DOHH2 (cell line): ENCODE measurements at regions not wholly inside any gene's neighbourhood (a gene's known extent, or its start where the extent isn't known, plus 50 kb on each side); places are given as distances from the start of the nearest gene placed in this dataset.

Source experiments
- H3F3A ChIP-seq: fragments of 200-600 bp; sonication (generic), shearing (Covaris generic); 2 replicates; pipeline ENCODE4 v1.6.0; 2016; ENCODE audit warnings: antibody characterized with exemption, mild to moderate bottlenecking; ENCODE audit not compliant: control insufficient read depth, insufficient read depth
- H3K27ac ChIP-seq: fragments of 200-600 bp; sonication (generic); 2 replicates; pipeline ENCODE4 v1.5.1; 2014; ENCODE audit warnings: low read depth, mild to moderate bottlenecking, low read length, moderate library complexity
- H3K27me3 ChIP-seq: fragments of 200-600 bp; sonication (generic); 2 replicates; pipeline ENCODE4 v1.6.1; 2014; ENCODE audit warnings: mild to moderate bottlenecking, low read length, mixed read lengths; ENCODE audit not compliant: control insufficient read depth
- H3K36me3 ChIP-seq: fragments of 200-600 bp; sonication (generic); 2 replicates; pipeline ENCODE4 v1.6.1; 2014; ENCODE audit warnings: mild to moderate bottlenecking, low read length, moderate library complexity, mixed read lengths; ENCODE audit not compliant: control insufficient read depth
- H3K4me1 ChIP-seq: fragments of 200-600 bp; sonication (generic); 2 replicates; pipeline ENCODE4 v1.6.1; 2014; ENCODE audit warnings: mild to moderate bottlenecking, low read length, mixed read lengths; ENCODE audit not compliant: control insufficient read depth
- H3K4me2 ChIP-seq: fragments of 200-600 bp; sonication (generic); 2 replicates; pipeline ENCODE4 v1.6.0; 2014; ENCODE audit warnings: mild to moderate bottlenecking, low read length, moderate library complexity
- H3K4me3 ChIP-seq: fragments of 200-600 bp; sonication (generic); 2 replicates; pipeline ENCODE4 v1.5.1; 2014; ENCODE audit warnings: mild to moderate bottlenecking, low read length, mixed read lengths
- H3K79me2 ChIP-seq: fragments of 200-600 bp; sonication (generic); 2 replicates; pipeline ENCODE4 v1.6.1; 2014; ENCODE audit warnings: mild to moderate bottlenecking, low read length, mixed read lengths; ENCODE audit not compliant: control insufficient read depth
- H3K9me2 ChIP-seq: fragments of 200-600 bp; sonication (generic); replicated peaks from 2 replicates; pipeline ENCODE4 v1.6.1; 2014; ENCODE audit warnings: mild to moderate bottlenecking, low read length, mixed read lengths; ENCODE audit not compliant: control insufficient read depth
- H3K9me3 ChIP-seq: fragments of 200-600 bp; sonication (generic); 2 replicates; pipeline ENCODE4 v1.6.1; 2014; ENCODE audit warnings: antibody characterized with exemption, low read length, mixed read lengths; ENCODE audit not compliant: control insufficient read depth, insufficient read depth
- H4K20me1 ChIP-seq: fragments of 200-600 bp; sonication (generic); 2 replicates; pipeline ENCODE4 v1.6.0; 2014; ENCODE audit warnings: low read depth, mild to moderate bottlenecking, antibody characterized with exemption, low read length, moderate library complexity; ENCODE audit not compliant: control insufficient read depth, insufficient read depth
- EZH2phosphoT487 ChIP-seq: fragments of 200-600 bp; sonication (generic); IDR thresholded peaks from 2 replicates; pipeline ENCODE4 v1.6.1; 2017; ENCODE audit warnings: borderline replicate concordance, mild to moderate bottlenecking, antibody characterized with exemption, low read length, moderate library complexity, mixed read lengths
- TF ChIP-seq, protein P1 (sequence below): fragments of 200-600 bp; sonication (generic); IDR thresholded peaks from one replicate; pipeline ENCODE4 v1.5.1; 2014; ENCODE audit warnings: antibody characterized with exemption, mild to moderate bottlenecking, low read depth, low read length; ENCODE audit not compliant: poor library complexity, severe bottlenecking

DNA sequence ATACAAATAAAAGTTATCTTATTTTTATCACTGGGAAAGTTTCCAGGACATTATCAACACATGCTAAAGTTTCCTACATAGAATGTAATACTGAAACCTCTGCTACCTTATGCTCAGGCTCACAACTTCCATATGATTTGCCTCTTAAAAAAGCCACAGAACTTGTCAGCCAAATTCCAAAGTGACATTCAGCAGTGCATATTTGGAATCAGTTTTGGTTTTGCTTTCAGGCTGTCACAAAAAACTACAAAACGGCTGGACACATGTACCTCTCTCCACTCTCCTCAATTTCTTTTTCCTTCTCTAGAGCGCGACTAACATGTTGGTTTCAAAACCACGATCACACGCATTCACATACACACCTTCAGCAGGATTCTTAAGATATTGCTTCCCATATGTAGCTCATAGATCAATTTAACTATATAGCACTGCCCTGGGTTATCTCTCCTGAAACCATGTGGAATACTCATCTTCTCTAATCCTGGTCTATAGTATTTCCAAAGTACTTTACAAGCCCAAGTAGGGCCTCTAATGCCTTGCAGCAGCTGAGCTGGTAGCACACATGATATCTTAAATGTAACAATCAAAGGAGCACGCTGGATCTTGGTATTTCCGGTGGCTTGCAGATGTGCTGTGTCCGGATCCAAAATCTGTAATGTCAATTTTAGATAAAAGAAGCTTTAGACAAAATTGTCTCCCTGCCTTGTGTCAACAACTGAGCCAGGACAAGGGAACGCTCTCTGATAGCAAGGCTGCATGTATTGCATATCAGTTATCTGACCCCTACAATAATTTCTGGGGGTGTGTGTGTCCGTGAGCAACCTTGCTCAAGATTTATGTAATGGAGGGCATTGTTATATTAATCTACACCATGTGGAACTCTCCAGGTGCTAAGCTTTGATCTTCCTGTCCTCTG is 203.2 kb downstream of the DMRT2 start:
- no peak overlapping the region for H3K27ac ChIP-seq
- no peaks in the 10 kb centered on the region for H3F3A ChIP-seq
- no peaks in the 10 kb centered on the region for H3K79me2 ChIP-seq
- H3K27me3 ChIP-seq, result no peaks in the 10 kb centered on the region
- H3K9me3 ChIP-seq, result no peaks in the 10 kb centered on the region
- no peaks in the 10 kb centered on the region for H4K20me1 ChIP-seq
- H3K4me1 ChIP-seq, result no peaks in the 10 kb centered on the region
- no peak for TF ChIP-seq EZH2phosphoT487
- TF ChIP-seq, protein P1, sequence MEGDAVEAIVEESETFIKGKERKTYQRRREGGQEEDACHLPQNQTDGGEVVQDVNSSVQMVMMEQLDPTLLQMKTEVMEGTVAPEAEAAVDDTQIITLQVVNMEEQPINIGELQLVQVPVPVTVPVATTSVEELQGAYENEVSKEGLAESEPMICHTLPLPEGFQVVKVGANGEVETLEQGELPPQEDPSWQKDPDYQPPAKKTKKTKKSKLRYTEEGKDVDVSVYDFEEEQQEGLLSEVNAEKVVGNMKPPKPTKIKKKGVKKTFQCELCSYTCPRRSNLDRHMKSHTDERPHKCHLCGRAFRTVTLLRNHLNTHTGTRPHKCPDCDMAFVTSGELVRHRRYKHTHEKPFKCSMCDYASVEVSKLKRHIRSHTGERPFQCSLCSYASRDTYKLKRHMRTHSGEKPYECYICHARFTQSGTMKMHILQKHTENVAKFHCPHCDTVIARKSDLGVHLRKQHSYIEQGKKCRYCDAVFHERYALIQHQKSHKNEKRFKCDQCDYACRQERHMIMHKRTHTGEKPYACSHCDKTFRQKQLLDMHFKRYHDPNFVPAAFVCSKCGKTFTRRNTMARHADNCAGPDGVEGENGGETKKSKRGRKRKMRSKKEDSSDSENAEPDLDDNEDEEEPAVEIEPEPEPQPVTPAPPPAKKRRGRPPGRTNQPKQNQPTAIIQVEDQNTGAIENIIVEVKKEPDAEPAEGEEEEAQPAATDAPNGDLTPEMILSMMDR, result no peak
- H3K4me3 ChIP-seq, result no peak overlapping the region
- no peaks in the 10 kb centered on the region for H3K9me2 ChIP-seq
- H3K4me2 ChIP-seq, result no peak overlapping the region
- no peaks in the 10 kb centered on the region for H3K36me3 ChIP-seq

DNA sequence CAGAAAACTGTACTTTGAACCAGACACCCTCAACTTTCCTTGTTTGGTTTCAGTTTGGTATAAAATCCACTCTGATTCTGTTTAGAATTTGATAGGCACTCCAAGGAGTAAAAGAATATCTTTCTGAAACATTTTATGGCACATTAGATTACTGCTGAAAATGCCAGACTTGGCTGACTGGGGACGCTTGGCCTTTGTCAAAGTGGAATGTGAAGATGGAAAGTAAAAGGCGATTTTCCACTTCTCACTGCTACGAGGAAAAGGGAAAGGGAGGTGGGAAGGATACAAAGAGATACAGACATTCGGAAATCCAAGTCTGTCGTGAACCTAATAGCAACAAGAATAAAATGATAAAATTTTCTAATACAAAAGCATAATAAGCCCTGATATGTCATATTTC is 203.9 kb downstream of the DMRT2 start:
- Histone ChIP-seq H3K27me3 (no peaks in the 10 kb centered on the region), H3K79me2 (no peaks in the 10 kb centered on the region), H3K4me2 (no peak overlapping the region), H3K27ac (no peak overlapping the region), H3F3A (no peaks in the 10 kb centered on the region), H4K20me1 (no peaks in the 10 kb centered on the region), H3K36me3 (no peaks in the 10 kb centered on the region), H3K4me1 (no peaks in the 10 kb centered on the region), H3K9me2 (no peaks in the 10 kb centered on the region), H3K9me3 (no peaks in the 10 kb centered on the region), H3K4me3 (no peak overlapping the region)
- TF ChIP-seq EZH2phosphoT487, result no peak
- TF ChIP-seq, protein P1, result no peak

DNA sequence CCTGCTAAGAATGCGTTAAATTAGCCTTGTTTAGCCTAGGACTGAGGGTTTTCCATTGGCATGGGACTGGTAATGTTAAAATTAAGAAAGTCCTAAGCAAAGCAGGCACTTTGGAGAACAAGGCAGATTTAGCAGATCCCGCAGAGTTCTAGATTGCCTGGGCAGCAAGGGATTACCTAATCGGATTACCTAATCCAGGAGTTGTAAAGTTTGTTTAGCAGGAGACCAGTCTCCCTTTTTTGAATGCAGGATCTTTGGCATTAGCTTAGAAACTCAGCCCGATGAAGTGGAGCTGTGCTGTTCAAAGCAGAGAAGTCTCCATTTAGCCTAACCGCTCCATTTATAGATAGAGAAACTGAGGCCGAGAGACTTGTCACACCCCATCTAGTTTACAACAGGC is 206.0 kb downstream of the DMRT2 start:
- TF ChIP-seq, protein P1, result no peak
- no peak for TF ChIP-seq EZH2phosphoT487

More for the DNA sequence above, 206.0 kb downstream of the DMRT2 start:
- no peaks in the 10 kb centered on the region for H3K9me3 ChIP-seq
- H3K4me3 ChIP-seq, result no peak overlapping the region
- no peaks in the 10 kb centered on the region for H3K9me2 ChIP-seq
- no peak overlapping the region for H3K4me2 ChIP-seq
- no peaks in the 10 kb centered on the region for H3F3A ChIP-seq
- H3K36me3 ChIP-seq, result no peaks in the 10 kb centered on the region
- no peaks in the 10 kb centered on the region for H4K20me1 ChIP-seq
- H3K79me2 ChIP-seq, result no peaks in the 10 kb centered on the region
- H3K27me3 ChIP-seq, result no peaks in the 10 kb centered on the region
- no peaks in the 10 kb centered on the region for H3K4me1 ChIP-seq
- H3K27ac ChIP-seq, result no peak overlapping the region
